GM12864 (cell line): ENCODE measurements at regions not wholly inside any gene's neighbourhood (a gene's known extent, or its start where the extent isn't known, plus 50 kb on each side); places are given as distances from the start of the nearest gene placed in this dataset.

Source experiments
- DNase-seq: peaks from one replicate; pipeline ENCODE4 v3.0.0-alpha.2; 2011; ENCODE audit warnings: low read depth
- H3K4me3 ChIP-seq: 2 replicates; pipeline ENCODE4 v1.5.1; 2011; ENCODE audit warnings: mild to moderate bottlenecking, low read depth, low read length, control low read depth
- TF ChIP-seq, protein P1 (sequence below): IDR thresholded peaks from 2 replicates; pipeline ENCODE4 v1.5.1; 2011; ENCODE audit warnings: low read depth, mild to moderate bottlenecking, moderate library complexity, low read length, control low read depth, inconsistent platforms; ENCODE audit errors: missing control alignments

DNA sequence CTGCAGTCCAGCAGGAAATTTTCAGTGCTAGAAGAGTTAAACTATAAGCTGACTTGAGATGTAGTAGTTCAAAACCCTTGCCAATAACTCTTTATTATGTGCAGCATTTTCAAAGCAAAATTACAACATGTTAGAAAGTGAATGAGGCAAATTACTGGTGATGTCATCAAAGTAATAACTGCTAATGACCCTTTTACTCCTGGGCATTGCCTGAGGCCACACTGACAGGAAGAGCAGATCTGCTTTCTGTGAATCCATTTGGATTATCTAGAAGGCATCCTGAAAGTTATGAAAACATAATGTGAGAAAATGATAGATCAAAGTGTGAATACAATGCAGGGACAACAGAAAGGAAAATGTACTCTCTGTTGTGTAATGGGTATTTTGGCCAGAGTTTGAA, 139.6 kb upstream of the TRIB2 start:
- TF ChIP-seq, protein P1, sequence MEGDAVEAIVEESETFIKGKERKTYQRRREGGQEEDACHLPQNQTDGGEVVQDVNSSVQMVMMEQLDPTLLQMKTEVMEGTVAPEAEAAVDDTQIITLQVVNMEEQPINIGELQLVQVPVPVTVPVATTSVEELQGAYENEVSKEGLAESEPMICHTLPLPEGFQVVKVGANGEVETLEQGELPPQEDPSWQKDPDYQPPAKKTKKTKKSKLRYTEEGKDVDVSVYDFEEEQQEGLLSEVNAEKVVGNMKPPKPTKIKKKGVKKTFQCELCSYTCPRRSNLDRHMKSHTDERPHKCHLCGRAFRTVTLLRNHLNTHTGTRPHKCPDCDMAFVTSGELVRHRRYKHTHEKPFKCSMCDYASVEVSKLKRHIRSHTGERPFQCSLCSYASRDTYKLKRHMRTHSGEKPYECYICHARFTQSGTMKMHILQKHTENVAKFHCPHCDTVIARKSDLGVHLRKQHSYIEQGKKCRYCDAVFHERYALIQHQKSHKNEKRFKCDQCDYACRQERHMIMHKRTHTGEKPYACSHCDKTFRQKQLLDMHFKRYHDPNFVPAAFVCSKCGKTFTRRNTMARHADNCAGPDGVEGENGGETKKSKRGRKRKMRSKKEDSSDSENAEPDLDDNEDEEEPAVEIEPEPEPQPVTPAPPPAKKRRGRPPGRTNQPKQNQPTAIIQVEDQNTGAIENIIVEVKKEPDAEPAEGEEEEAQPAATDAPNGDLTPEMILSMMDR, result no peak
- H3K4me3 ChIP-seq, result no peak overlapping the region
- DNase-seq, result no peak

DNA sequence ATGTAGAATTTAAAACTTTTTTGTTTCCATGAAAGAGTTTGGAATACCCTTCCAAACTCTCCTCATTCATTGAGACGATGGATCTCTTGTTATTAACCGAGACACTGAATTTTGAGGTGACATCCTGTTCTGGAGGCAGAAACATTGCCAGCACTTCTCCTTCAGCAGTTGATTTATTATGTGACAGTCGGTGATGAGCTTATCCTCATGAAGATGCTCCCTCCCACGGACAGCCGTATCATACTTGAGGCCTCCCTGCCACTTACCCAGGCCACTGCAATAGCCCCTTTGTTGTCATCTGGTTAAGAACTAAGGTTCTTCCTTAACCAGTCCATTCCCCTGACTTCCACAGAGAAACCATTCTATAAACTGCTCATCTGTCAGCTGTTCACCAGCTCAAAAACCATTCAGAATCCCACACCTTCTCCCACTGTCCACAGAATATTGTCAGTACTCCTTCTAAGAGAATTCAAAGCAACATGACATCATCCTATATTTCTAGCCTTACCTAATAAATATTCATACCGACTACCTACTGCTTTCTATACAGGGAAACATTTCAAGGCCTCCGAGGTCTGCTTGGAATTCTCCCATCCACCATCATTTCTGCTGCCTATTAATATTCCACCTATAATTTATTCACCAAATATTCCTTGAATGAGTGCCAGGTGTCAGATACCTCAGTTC, 139.0 kb upstream of the TRIB2 start:
- no peak overlapping the region for H3K4me3 ChIP-seq
- TF ChIP-seq, protein P1, result no peak
- DNase-seq, result no peak

DNA sequence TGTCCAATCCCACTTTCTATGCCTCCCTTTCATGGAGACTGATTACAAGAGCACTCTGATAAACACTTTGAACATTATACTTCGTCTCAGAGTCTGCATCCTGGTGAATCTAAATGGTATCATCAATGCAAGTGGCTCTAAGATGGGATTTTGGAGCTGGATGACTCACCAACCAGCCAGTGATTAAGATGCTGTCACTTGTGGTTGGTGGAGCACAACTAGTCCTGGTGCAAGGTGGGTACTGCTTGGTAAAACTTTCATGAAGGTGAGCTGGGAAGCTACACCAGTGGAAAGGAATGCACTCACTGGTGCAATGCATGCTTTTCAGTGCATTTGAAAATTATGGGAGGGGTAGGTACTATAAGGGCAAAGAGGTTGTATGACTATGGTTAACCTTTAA, 137.7 kb upstream of the TRIB2 start:
- no peak overlapping the region for H3K4me3 ChIP-seq
- TF ChIP-seq, protein P1, result no peak
- no peak for DNase-seq

DNA sequence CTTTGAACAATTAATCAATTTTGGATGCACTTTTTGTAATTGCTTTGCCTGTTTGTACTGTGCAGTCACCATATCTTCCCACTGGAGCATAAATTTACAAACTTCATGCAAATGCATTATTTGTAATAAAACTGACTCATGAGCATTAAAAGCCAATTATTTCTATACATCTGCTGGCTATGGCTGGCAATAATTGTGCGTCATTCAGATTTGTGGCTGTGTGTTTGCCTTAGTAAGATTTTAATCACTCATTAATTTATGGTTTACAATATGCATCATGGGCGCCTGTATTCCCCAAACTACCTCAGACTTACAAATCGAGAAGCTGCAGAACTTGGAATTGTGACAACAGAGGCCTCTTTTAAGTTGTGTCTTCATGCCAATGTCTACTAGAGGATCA, 132.4 kb upstream of the TRIB2 start:
- DNase-seq, result no peak
- TF ChIP-seq, protein P1, result no peak
- no peak overlapping the region for H3K4me3 ChIP-seq

DNA sequence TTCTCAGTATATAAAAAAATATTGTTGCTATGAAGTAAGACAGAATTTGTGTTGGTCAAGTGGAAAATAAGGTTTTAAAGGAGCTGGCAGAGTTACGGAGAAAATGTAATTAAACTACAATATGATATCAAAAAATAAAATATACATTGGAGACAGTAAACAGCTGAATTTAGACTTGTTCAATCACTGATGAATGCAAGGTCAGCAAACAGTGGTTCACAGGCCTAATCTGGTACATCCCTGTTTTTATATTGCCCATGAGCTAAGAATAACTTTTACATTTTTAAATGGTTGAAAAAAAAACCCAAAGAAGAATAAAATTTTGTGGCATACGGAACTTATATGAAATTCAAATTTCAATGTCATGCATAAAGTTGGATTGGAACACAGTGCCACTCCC, 131.0 kb upstream of the TRIB2 start:
- TF ChIP-seq, protein P1, result no peak
- no peak overlapping the region for H3K4me3 ChIP-seq
- DNase-seq, result no peak

DNA sequence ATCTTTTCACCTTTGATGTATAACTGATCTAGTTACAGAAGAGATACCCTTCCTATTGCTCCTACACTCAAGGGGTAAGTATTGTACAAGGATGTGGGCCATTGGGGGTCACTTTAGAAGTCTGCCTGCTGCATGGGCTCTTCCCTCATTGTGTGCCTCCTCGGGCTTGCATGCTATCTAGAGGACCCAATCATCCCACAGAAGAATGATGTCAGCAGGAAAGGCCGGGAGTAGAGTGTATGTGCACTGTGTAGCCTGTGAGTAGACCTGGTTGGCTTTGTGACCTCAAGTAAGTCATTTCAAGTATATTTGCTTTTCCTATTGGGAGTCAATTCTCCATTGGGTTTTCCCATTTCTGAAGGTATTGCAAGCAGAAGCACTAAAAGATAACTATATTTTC, 129.5 kb upstream of the TRIB2 start:
- no peak for DNase-seq
- H3K4me3 ChIP-seq, result no peak overlapping the region
- TF ChIP-seq, protein P1, result no peak
